Activated T-helper 1 cell treated with anti-CD3 and anti-CD28 coated beads, Interleukin-12 subunit alpha, Interleukin-12 subunit beta, Interleukin-2, Interleukin-4 antibody, amounts not matched to agents 30 ng/mL and 10 ng/mL and 1 ng/mL, durations not matched to agents 14 hours and 24 hours and 36 hours (primary cell): ENCODE measurements at regions not wholly inside any gene's neighbourhood (a gene's known extent, or its start where the extent isn't known, plus 50 kb on each side); places are given as distances from the start of the nearest gene placed in this dataset.

Experiments used
- DNase-seq: peaks from one replicate; pipeline ENCODE4 v3.0.0; 2021; ENCODE audit warnings: low spot score
- H3K27ac Mint-ChIP-seq: one replicate; pipeline ENCODE4 v1.8.0; 2021; ENCODE audit warnings: mild to moderate bottlenecking, mixed read lengths
- H3K27me3 Mint-ChIP-seq: one replicate; pipeline ENCODE4 v1.8.0; 2022; ENCODE audit warnings: mild to moderate bottlenecking, moderate library complexity, mixed read lengths; ENCODE audit not compliant: insufficient read depth
- H3K36me3 Mint-ChIP-seq: one replicate; pipeline ENCODE4 v1.8.0; 2021; ENCODE audit warnings: low read depth, mixed read lengths
- H3K4me1 Mint-ChIP-seq: one replicate; pipeline ENCODE4 v1.8.0; 2021; ENCODE audit warnings: low read depth, mixed read lengths
- H3K4me3 Mint-ChIP-seq: one replicate; pipeline ENCODE4 v1.8.0; 2021; ENCODE audit warnings: mild to moderate bottlenecking, moderate library complexity, mixed read lengths
- H3K9me3 Mint-ChIP-seq: one replicate; pipeline ENCODE4 v1.8.0; 2021; ENCODE audit warnings: mixed read lengths
- intact Hi-C: fragments of 100-400 bp; cut with micrococcal nuclease; formaldehyde crosslinking; loops from one replicate; pipeline ENCODE4 v1.15.1; 2024

- H3K4me3 Mint-ChIP-seq = no peak overlapping the region
- no peaks in the 10 kb centered on the region for H3K9me3 Mint-ChIP-seq
- no peaks in the 10 kb centered on the region for H3K27me3 Mint-ChIP-seq
- no peak for DNase-seq
- H3K27ac Mint-ChIP-seq = no peak overlapping the region
- H3K36me3 Mint-ChIP-seq = no peaks in the 10 kb centered on the region
- intact Hi-C loops = no loop called here
- no peaks in the 10 kb centered on the region for H3K4me1 Mint-ChIP-seq
Observed at GRCh38 chr12:58242796-58243630, 301.6 kb downstream of the ATP23 start.

DNA sequence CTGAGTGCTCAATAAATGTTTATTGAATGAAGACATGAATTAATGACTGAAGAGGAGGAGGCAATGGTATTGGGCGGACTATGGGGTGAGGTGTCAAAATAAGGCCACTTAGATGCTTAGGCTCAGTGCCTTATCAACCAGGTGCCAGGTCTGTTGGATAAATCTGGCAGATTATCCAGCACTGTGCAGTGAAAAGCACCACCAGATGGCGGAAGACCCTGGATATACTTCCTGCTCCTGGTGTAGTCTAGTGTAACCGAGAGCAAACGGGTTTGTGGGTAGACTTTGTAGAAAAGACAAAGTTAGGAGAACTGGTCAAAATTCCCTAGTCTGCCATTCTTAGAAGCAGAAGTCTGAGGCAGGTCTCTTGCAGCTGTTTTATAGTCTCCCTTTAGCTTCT lies 306.3 kb downstream of the ATP23 start:
- H3K4me3 Mint-ChIP-seq = no peak overlapping the region
- intact Hi-C loops = no loop called here
- DNase-seq = no peak
- H3K9me3 Mint-ChIP-seq = no peaks in the 10 kb centered on the region
- no peaks in the 10 kb centered on the region for H3K4me1 Mint-ChIP-seq
- no peaks in the 10 kb centered on the region for H3K36me3 Mint-ChIP-seq
- peaks cover 2% of the 10 kb centered on the region for H3K27me3 Mint-ChIP-seq
- no peak overlapping the region for H3K27ac Mint-ChIP-seq

- intact Hi-C loops = no loop called here
- H3K27ac Mint-ChIP-seq = no peak overlapping the region
- no peak for DNase-seq
- no peak overlapping the region for H3K4me3 Mint-ChIP-seq
- no peaks in the 10 kb centered on the region for H3K4me1 Mint-ChIP-seq
- H3K27me3 Mint-ChIP-seq = peaks cover 2% of the 10 kb centered on the region
- no peaks in the 10 kb centered on the region for H3K9me3 Mint-ChIP-seq
- no peaks in the 10 kb centered on the region for H3K36me3 Mint-ChIP-seq
Observed at GRCh38 chr12:58248599-58248998, 307.2 kb downstream of the ATP23 start.

GRCh38 chr12:58249610-58250009 lies 308.2 kb downstream of the ATP23 start:
- intact Hi-C loops = no loop called here
- no peak for DNase-seq
- Mint-ChIP-seq H3K27ac (no peak overlapping the region), H3K4me1 (no peaks in the 10 kb centered on the region), H3K9me3 (no peaks in the 10 kb centered on the region), H3K36me3 (no peaks in the 10 kb centered on the region), H3K4me3 (no peak overlapping the region), H3K27me3 (peaks cover 2% of the 10 kb centered on the region)

DNA sequence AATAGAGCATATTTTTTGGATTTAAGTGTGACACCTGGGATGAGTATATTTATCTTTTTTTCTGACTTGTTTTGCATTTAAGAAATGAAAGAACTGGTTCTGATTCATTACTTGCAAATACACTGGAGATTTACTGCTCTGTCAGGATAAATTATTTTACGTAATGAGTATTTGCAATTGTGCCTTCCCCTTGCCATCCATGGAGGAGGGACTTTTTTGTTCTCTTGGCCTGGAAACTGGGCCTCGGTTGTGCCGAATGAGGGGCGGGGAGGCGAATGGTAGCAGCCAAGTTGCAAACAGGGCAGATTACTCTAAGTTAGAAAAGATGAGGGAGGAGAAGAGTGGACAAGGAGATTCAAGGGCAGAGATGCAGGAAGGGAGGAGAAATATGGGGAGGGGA lies 308.7 kb downstream of the ATP23 start:
- no peak for DNase-seq
- no peaks in the 10 kb centered on the region for H3K9me3 Mint-ChIP-seq
- no peaks in the 10 kb centered on the region for H3K36me3 Mint-ChIP-seq
- H3K4me1 Mint-ChIP-seq = no peaks in the 10 kb centered on the region
- H3K27me3 Mint-ChIP-seq = peaks cover 2% of the 10 kb centered on the region
- H3K27ac Mint-ChIP-seq = no peak overlapping the region
- H3K4me3 Mint-ChIP-seq = no peak overlapping the region
- intact Hi-C loops = no loop called here

GRCh38 chr12:58252914-58253313 lies 311.5 kb downstream of the ATP23 start:
- Mint-ChIP-seq H3K27me3 (peaks cover 2% of the 10 kb centered on the region), H3K4me3 (no peak overlapping the region), H3K27ac (no peak overlapping the region), H3K4me1 (no peaks in the 10 kb centered on the region), H3K36me3 (no peaks in the 10 kb centered on the region), H3K9me3 (no peaks in the 10 kb centered on the region)
- intact Hi-C loops = no loop called here
- DNase-seq = no peak

GRCh38 chr12:58253663-58254062 lies 312.3 kb downstream of the ATP23 start:
- no peak overlapping the region for H3K4me3 Mint-ChIP-seq
- intact Hi-C loops = no loop called here
- no peak overlapping the region for H3K27ac Mint-ChIP-seq
- no peak for DNase-seq
- no peaks in the 10 kb centered on the region for H3K36me3 Mint-ChIP-seq
- H3K27me3 Mint-ChIP-seq = peaks cover 2% of the 10 kb centered on the region
- no peaks in the 10 kb centered on the region for H3K4me1 Mint-ChIP-seq
- H3K9me3 Mint-ChIP-seq = no peaks in the 10 kb centered on the region

- Mint-ChIP-seq H3K36me3 (no peaks in the 10 kb centered on the region), H3K27me3 (peaks cover 2% of the 10 kb centered on the region), H3K4me1 (no peaks in the 10 kb centered on the region), H3K4me3 (no peak overlapping the region), H3K27ac (no peak overlapping the region), H3K9me3 (no peaks in the 10 kb centered on the region)
- no peak for DNase-seq
- intact Hi-C loops = no loop called here
Observed at GRCh38 chr12:58254463-58255100, 313.2 kb downstream of the ATP23 start.

- intact Hi-C loops = no loop called here
- H3K27ac Mint-ChIP-seq = no peak overlapping the region
- H3K36me3 Mint-ChIP-seq = no peaks in the 10 kb centered on the region
Observed at GRCh38 chr12:58262796-58263195, 321.4 kb downstream of the ATP23 start.

DNA sequence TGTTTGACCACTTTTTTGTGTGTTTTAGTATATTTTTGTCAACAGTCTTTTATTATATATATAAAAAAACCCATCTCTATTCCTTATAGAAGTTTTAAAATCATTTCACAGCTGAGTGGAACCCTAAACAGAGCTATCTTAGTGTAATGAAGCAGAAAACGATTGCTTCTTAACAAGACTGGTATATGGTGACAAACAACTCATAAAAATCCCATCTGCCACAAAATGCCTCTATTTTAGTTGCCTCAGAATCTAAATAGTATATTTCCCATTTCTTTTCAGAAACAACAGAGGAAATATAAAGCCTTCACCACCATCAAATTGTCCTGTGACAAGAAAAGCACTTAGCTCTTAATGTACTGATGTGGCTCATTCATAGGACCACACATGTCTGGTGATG lies 322.4 kb downstream of the ATP23 start:
- H3K4me1 Mint-ChIP-seq = no peaks in the 10 kb centered on the region
- H3K27ac Mint-ChIP-seq = no peak overlapping the region
- peaks cover 1% of the 10 kb centered on the region for H3K27me3 Mint-ChIP-seq
- intact Hi-C loops = no loop called here
- no peaks in the 10 kb centered on the region for H3K36me3 Mint-ChIP-seq
- H3K9me3 Mint-ChIP-seq = peaks cover 5% of the 10 kb centered on the region
- no peak overlapping the region for H3K4me3 Mint-ChIP-seq
- no peak for DNase-seq

More at GRCh38 chr12:58262796-58263195, 321.4 kb downstream of the ATP23 start:
- peaks cover 1% of the 10 kb centered on the region for H3K27me3 Mint-ChIP-seq
- peaks cover 5% of the 10 kb centered on the region for H3K9me3 Mint-ChIP-seq
- DNase-seq = no peak
- H3K4me3 Mint-ChIP-seq = no peak overlapping the region
- H3K4me1 Mint-ChIP-seq = no peaks in the 10 kb centered on the region

GRCh38 chr12:58268069-58268468 lies 326.7 kb downstream of the ATP23 start:
- DNase-seq = no peak
- Mint-ChIP-seq H3K27ac (no peak overlapping the region), H3K9me3 (peaks cover 5% of the 10 kb centered on the region), H3K4me1 (no peaks in the 10 kb centered on the region), H3K4me3 (no peak overlapping the region), H3K27me3 (peaks cover 1% of the 10 kb centered on the region), H3K36me3 (no peaks in the 10 kb centered on the region)
- intact Hi-C loops = no loop called here

DNA sequence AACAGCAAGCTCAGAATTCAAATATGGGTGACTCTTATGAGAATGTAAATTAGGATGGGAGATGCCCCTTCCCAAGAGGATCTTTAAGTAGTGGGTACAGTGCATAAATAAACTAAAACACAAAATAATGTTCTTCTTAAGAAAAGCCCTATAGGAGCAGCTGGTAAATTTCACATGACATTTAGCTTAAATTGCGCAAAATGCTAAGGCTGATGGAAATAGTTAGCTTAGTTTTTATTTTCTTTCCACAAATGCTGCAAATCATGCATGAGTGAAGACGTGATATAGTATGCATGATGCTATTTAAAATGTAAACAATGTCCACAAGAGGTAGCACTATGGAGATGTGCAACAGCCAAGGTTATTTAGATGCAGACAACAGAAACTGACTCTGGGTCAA lies 328.1 kb downstream of the ATP23 start:
- no peak for DNase-seq
- peaks cover 1% of the 10 kb centered on the region for H3K27me3 Mint-ChIP-seq
- H3K9me3 Mint-ChIP-seq = peaks cover 5% of the 10 kb centered on the region
- H3K4me1 Mint-ChIP-seq = no peaks in the 10 kb centered on the region
- no peak overlapping the region for H3K4me3 Mint-ChIP-seq
- intact Hi-C loops = no loop called here
- H3K27ac Mint-ChIP-seq = no peak overlapping the region
- H3K36me3 Mint-ChIP-seq = no peaks in the 10 kb centered on the region

- intact Hi-C loops = no loop called here
- Mint-ChIP-seq H3K4me1 (no peaks in the 10 kb centered on the region), H3K4me3 (no peak overlapping the region), H3K9me3 (peaks cover 3% of the 10 kb centered on the region), H3K27ac (no peak overlapping the region), H3K36me3 (no peaks in the 10 kb centered on the region), H3K27me3 (no peaks in the 10 kb centered on the region)
- DNase-seq = no peak
Observed at GRCh38 chr12:58270966-58271705, 329.8 kb downstream of the ATP23 start.
